ENCODE measurements at regions not wholly inside any gene's neighbourhood (a gene's known extent, or its start where the extent isn't known, plus 50 kb on each side); places are given as distances from the start of the nearest gene placed in this dataset.
A peak's percentile ranks its signal among the peaks of the same experiment; 100 is the strongest.

- H3K18ac ChIP-seq (ENCODE audit: insufficient read length, low read depth, low read length): no peak overlapping the region
- H3K4me2 ChIP-seq (ENCODE audit: insufficient read depth, insufficient read length, low read length): no peak overlapping the region
- H2BK20ac ChIP-seq (ENCODE audit: low read depth, low read length, poor library complexity, severe bottlenecking): no peak overlapping the region
- no peaks in the 10 kb centered on the region for H4K20me1 ChIP-seq (ENCODE audit: control insufficient read depth, insufficient read depth, insufficient read length)
- H2AFZ ChIP-seq (ENCODE audit: low read length): peak overlapping the region; percentile 8
- no peak overlapping the region for H3K4me3 Mint-ChIP-seq
- H3K4me1 ChIP-seq (ENCODE audit: insufficient read depth, low read length): no peaks in the 10 kb centered on the region
- H3K27ac ChIP-seq (ENCODE audit: insufficient read length, low read depth, low read length): no peak overlapping the region
- no peak overlapping the region for H4K8ac ChIP-seq (replicated peaks; ENCODE audit: insufficient read length, low read depth, low read length)
- H3T11ph ChIP-seq (ENCODE audit: low read length): no peak overlapping the region
- H3K4me1 Mint-ChIP-seq: peaks cover 14 to 15% of the 10 kb centered on the region in 2 experiments
- no peak overlapping the region for H3K23ac ChIP-seq (ENCODE audit: insufficient read length, low read depth, low read length)
- no peaks in the 10 kb centered on the region for H3K27me3 ChIP-seq (ENCODE audit: insufficient read depth, low read length)
- H2BK5ac ChIP-seq (ENCODE audit: insufficient read length, low read length): no peak overlapping the region
- H3K9ac ChIP-seq (ENCODE audit: extremely low read depth, insufficient read length, low read length): no peak overlapping the region
- no CpG with 5 or more reads among the region's 12 CpGs for WGBS (ENCODE audit: extremely low coverage, insufficient read length, low lambda C conversion rate)
- H2BK120ac ChIP-seq (ENCODE audit: low read depth, low read length, poor library complexity, severe bottlenecking): peak overlapping the region; percentile 36
- H3K4ac ChIP-seq (ENCODE audit: low read depth, low read length): no peak overlapping the region
- peak; percentile 30 for DNase-seq
- H3K14ac ChIP-seq (ENCODE audit: insufficient read depth, low read length): no peak overlapping the region
- no peaks in the 10 kb centered on the region; the same call in 1 of the 2 replicates for H3K27me3 Mint-ChIP-seq (ENCODE audit: low read depth)
- H4K5ac ChIP-seq (ENCODE audit: insufficient read length, low read depth, low read length): no peak overlapping the region
- no peaks in the 10 kb centered on the region for H3K79me1 ChIP-seq (ENCODE audit: insufficient read depth, low read depth, low read length, poor library complexity, severe bottlenecking)
- H3K23me2 ChIP-seq (ENCODE audit: insufficient read length, low read depth, low read length, poor library complexity, severe bottlenecking): no peaks in the 10 kb centered on the region
- H4K91ac ChIP-seq (ENCODE audit: insufficient read length, low read depth, low read length): no peak overlapping the region
- no peak overlapping the region for H2AK5ac ChIP-seq (ENCODE audit: insufficient read length, low read length)
- peaks cover 10% of the 10 kb centered on the region for H3K9me3 ChIP-seq (ENCODE audit: control insufficient read depth, low read depth, low read length)
- no peak overlapping the region for H2BK12ac ChIP-seq (ENCODE audit: insufficient read length, low read depth, low read length)
- no peak overlapping the region for H3K56ac ChIP-seq (ENCODE audit: insufficient read length, low read depth, low read length)
- H3K27ac Mint-ChIP-seq: peak overlapping the region in 2 of 3 experiments; percentile 65 to 90; a peak in 3 of 7 replicates
- H3K36me3 Mint-ChIP-seq (ENCODE audit: insufficient read depth in 1 of 3, low read depth in 3 of 3): peaks cover 0 to 8% (median 3%) of the 10 kb centered on the region in 3 experiments; a peak in 4 of 7 replicates
- H3K79me2 ChIP-seq (ENCODE audit: insufficient read depth, low read length): no peaks in the 10 kb centered on the region
- H2BK15ac ChIP-seq (ENCODE audit: low read depth, low read length): no peak overlapping the region
- TF ChIP-seq, protein P1, sequence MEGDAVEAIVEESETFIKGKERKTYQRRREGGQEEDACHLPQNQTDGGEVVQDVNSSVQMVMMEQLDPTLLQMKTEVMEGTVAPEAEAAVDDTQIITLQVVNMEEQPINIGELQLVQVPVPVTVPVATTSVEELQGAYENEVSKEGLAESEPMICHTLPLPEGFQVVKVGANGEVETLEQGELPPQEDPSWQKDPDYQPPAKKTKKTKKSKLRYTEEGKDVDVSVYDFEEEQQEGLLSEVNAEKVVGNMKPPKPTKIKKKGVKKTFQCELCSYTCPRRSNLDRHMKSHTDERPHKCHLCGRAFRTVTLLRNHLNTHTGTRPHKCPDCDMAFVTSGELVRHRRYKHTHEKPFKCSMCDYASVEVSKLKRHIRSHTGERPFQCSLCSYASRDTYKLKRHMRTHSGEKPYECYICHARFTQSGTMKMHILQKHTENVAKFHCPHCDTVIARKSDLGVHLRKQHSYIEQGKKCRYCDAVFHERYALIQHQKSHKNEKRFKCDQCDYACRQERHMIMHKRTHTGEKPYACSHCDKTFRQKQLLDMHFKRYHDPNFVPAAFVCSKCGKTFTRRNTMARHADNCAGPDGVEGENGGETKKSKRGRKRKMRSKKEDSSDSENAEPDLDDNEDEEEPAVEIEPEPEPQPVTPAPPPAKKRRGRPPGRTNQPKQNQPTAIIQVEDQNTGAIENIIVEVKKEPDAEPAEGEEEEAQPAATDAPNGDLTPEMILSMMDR (conservative IDR thresholded peaks at IDR 0.05): no peak
- H3K9me3 Mint-ChIP-seq: peaks cover 11 to 60% of the 10 kb centered on the region in 2 experiments; a peak in 4 of 5 replicates
Measured at GRCh38 chrX:22433292-22434070, 160.8 kb downstream of the CBLL2 start.
